GM12874 (cell line): ENCODE measurements at regions not wholly inside any gene's neighbourhood (a gene's known extent, or its start where the extent isn't known, plus 50 kb on each side); places are given as distances from the start of the nearest gene placed in this dataset.

Source experiments
- CTCF ChIP-seq: IDR thresholded peaks from 2 replicates; pipeline ENCODE4 v1.5.1; 2011; ENCODE audit warnings: low read depth, mild to moderate bottlenecking, control low read depth, low read length, moderate library complexity; ENCODE audit not compliant: insufficient read depth

DNA sequence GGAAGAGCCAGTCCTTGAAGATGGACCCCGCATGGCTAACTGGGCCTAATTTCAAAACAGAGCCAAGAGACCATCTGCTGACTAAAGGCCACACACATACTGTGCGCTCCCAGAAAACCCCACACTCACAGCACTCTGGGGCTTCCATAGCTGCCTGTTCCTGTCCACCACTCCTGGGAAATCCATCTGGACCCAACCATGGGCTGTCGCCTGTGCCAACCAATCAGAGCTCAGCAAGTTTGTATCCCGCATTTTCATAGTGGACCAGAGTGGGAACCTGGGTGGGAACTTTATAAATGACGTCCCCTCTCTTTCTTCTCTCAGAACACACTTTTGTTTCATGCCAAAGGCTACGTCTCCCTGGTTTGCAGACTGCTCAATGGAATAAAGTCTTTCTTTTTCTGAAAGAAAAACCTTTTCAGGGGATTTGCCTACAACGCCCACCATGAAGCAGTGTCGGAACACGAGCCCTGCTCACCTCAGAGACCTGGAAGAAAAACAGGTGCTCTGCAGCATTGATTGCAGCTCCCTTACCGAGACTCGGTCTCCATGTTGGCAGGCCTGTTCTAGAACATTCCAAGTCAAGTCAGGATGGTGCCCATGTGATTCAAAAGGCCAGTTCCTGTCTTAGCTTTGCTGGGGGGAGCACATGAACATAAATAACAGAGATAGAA, 137.2 kb upstream of the GPC1 start:
- TF ChIP-seq CTCF, result no peak

GRCh38 chr2:240298803-240299709, 136.4 kb upstream of the GPC1 start:
- no peak for TF ChIP-seq CTCF

DNA sequence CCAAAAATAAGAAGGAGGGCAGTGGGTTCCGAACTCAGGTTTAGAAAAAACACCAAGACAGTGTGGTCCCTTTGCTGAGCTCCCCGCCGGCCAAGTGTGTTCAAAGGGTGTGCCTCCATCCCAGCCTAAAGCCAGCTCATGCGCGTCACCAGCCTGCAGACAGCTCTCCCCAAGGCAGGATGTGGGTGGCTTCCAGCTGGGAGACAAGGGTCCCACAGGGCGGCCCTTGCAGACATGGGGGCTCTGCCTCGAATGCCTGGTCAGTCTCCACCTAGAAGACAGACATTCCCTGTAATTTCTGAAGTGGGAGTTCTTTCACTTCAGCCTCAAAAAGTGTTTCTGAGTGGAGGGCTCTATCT, 135.8 kb upstream of the GPC1 start:
- no peak for TF ChIP-seq CTCF

GRCh38 chr2:240300261-240300821, 135.1 kb upstream of the GPC1 start:
- TF ChIP-seq CTCF, result no peak

DNA sequence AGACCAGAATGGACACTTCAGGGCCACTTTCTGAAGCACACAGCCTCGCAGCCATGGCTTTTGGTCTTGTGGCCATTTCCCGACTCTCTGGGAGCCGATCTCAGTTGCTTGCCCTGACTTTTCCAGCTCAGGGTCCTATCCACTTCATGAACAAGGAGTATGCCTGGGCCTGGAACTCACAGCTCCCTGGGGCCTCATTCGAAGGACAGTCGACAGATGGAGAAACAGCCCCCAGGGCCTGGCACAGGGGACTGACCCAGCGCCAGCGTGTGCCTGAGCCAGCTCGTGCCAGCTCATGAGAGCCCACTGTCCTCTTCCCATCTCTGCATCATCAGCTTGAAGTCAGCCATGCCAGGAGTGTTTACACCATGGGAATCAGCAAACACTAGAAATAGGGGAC, 134.6 kb upstream of the GPC1 start:
- TF ChIP-seq CTCF, result no peak

- TF ChIP-seq CTCF, result no peak
Measured at GRCh38 chr2:240301256-240301795, 134.1 kb upstream of the GPC1 start.

- no peak for TF ChIP-seq CTCF
Measured at GRCh38 chr2:240302041-240302440, 133.4 kb upstream of the GPC1 start.
